ENCODE measurements at regions not wholly inside any gene's neighbourhood (a gene's known extent, or its start where the extent isn't known, plus 50 kb on each side); places are given as distances from the start of the nearest gene placed in this dataset.

DNA sequence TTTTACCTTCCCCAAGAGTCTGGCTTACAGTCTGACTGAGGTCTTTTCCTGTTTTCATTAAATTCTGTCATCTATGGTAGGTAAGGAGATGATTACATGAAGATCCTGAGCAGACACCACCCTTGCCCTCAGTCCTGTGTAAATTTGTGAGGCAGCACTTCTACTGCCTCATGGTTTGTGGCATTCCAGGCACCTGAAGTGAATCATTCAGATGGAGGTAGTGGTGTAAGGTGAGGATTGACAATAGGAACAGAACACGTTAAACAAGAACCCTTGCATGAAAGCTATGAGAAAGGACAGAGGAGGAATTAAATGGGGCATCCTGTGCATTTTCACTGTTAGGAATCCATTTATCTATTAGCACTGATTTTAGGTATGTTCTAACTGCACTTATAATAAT is 618.6 kb downstream of the TLL1 start:
- no peak overlapping the region for H4K91ac ChIP-seq (ENCODE audit: insufficient read depth, low read depth, low read length)

More for the DNA sequence above, 618.6 kb downstream of the TLL1 start:
- Histone ChIP-seq H4K20me1 (ENCODE audit: insufficient read depth, low read length) (no peaks in the 10 kb centered on the region), H4K5ac (ENCODE audit: low read depth, low read length) (no peak overlapping the region), H2AFZ (replicated peaks; ENCODE audit: low read length, poor library complexity) (no peak overlapping the region), H3K36me3 (ENCODE audit: control insufficient read depth, insufficient read depth, low read length) (no peaks in the 10 kb centered on the region), H3K4me3 (ENCODE audit: insufficient read depth, low read depth, low read length) (no peak overlapping the region), H3K27me3 (ENCODE audit: control insufficient read depth, insufficient read depth, low read length) (no peaks in the 10 kb centered on the region), H3K4ac (ENCODE audit: low read depth, low read length) (no peak overlapping the region), H3K9me1 (ENCODE audit: insufficient read depth, low read length) (no peaks in the 10 kb centered on the region), H2BK5ac (ENCODE audit: low read depth, low read length, poor library complexity, severe bottlenecking) (no peak overlapping the region), H3K9ac (ENCODE audit: low read depth, low read length) (no peak overlapping the region), H3K18ac (ENCODE audit: low read depth, low read length) (no peak overlapping the region), H3K27ac (ENCODE audit: insufficient read depth, low read length) (no peak overlapping the region), H3K23ac (ENCODE audit: low read depth, low read length) (no peak overlapping the region), H2BK20ac (ENCODE audit: low read depth, low read length) (no peak overlapping the region), H3K4me2 (ENCODE audit: low read depth, low read length) (no peak overlapping the region), H3K56ac (ENCODE audit: extremely low read depth, insufficient read depth, low read length) (no peak overlapping the region), H2BK15ac (ENCODE audit: low read depth, low read length) (no peak overlapping the region), H3K4me1 (ENCODE audit: control insufficient read depth, insufficient read depth, low read length) (no peaks in the 10 kb centered on the region), H2AK9ac (replicated peaks; ENCODE audit: low read depth, low read length, poor library complexity) (no peak overlapping the region), H2BK120ac (ENCODE audit: low read depth, low read length) (no peak overlapping the region), H3K9me3 (ENCODE audit: control insufficient read depth, insufficient read depth, low read length) (peaks cover 7% of the 10 kb centered on the region), H2AK5ac (ENCODE audit: low read depth, low read length) (no peak overlapping the region), H3K79me1 (ENCODE audit: low read depth in 1 of 2, low read length in 2 of 2) (no peaks in the 10 kb centered on the region), H3K14ac (replicated peaks; ENCODE audit: low read depth, low read length) (no peak overlapping the region), H4K8ac (ENCODE audit: low read depth in 2 of 2, low read length in 2 of 2) (no peak overlapping the region)
- dilution Hi-C loops (cut with HindIII; ENCODE audit: low sequenced_read_pairs, unreplicated experiment) (no loop called here), intact Hi-C loops (cut with micrococcal nuclease) (no loop called here), in situ Hi-C loops (cut with MboI; ENCODE audit: low sequenced_read_pairs) (no loop called here)
- ChIA-PET POLR2A (ENCODE audit: unreplicated experiment) (no interaction called here), CTCF (no interaction called here)
- WGBS, 2 experiments (ENCODE audit: extremely low coverage in 2 of 2, insufficient read length in 1 of 2): no CpG with 5 or more reads among the region's 1 CpG
- ATAC-seq (ENCODE audit: low read depth) (no peak), DNase-seq (no peak)
- TF ChIP-seq BHLHE40 (IDR thresholded peaks at IDR 0.05; ENCODE audit: low read depth, low read length) (no peak), RCOR1 (IDR thresholded peaks at IDR 0.05; ENCODE audit: insufficient replicate concordance, low read length) (no peak), RFX5 (IDR thresholded peaks at IDR 0.05; ENCODE audit: low read depth, low read length) (no peak)
- BruUV-seq (replicated peaks): no TSS peak

Measured in IMR-90 (cell line).